GM12878 (cell line): ENCODE measurements at regions not wholly inside any gene's neighbourhood (a gene's known extent, or its start where the extent isn't known, plus 50 kb on each side); places are given as distances from the start of the nearest gene placed in this dataset.
"Not testable (repeated sequence)": the region's sequence is repeated elsewhere in the genome, so short reads cannot be mapped to it uniquely, and the experiment has no call there.

ENCODE experiments used
- ATAC-seq: fragments of 200-7000 bp; cut with Tn5 transposase; 3 replicates; pipeline ENCODE4 v1.9.1; 2020; ENCODE audit warnings: mild to moderate bottlenecking, moderate library complexity
- BruUV-seq: library from RNA; stranded (reverse); fragments of 400-500 nt; replicated peaks from 2 replicates; lab custom pipeline; 2021; lab: Mats Ljungman, UMichigan
- CTCF ChIA-PET: fragments of 300-600 bp; sonication (Branson Sonifier 250); formaldehyde crosslinking; extraction: SDS; loops from one replicate; lab custom pipeline; 2021; ENCODE audit warnings: inconsistent platforms; lab: Yijun Ruan, JAX
- POLR2A ChIA-PET: fragments of 350-600 bp; formaldehyde crosslinking; extraction: SDS; loops from one replicate; lab custom pipeline; 2021; ENCODE audit warnings: inconsistent platforms; lab: Charles Lee
- RAD21 ChIA-PET: fragments of 300-600 bp; sonication (Branson Sonifier 250); formaldehyde crosslinking; loops from one replicate; lab custom pipeline; 2023; ENCODE audit warnings: antibody characterized with exemption; ENCODE audit not compliant: unreplicated experiment; lab: Charles Lee
- SMC1A ChIA-PET: fragments of 300-600 bp; sonication (Branson Sonifier 250); formaldehyde crosslinking; loops from one replicate; lab custom pipeline; 2023; ENCODE audit not compliant: unreplicated experiment, uncharacterized antibody; lab: Charles Lee
- DNase-seq: peaks from one replicate; pipeline ENCODE4 v3.0.0-alpha.2; 2011; ENCODE audit warnings: low read depth, low spot score
- FAIRE-seq: peaks from 3 replicates; lab custom pipeline; 2011; peaks lifted over from hg19 to GRCh38; lab: Jason Lieb, UNC
- H2AFZ ChIP-seq: 2 replicates; pipeline ENCODE4 v1.6.0; 2011; ENCODE audit warnings: low read depth, low read length, control low read depth; ENCODE audit not compliant: control insufficient read depth
- H3K27ac ChIP-seq: 2 replicates; pipeline ENCODE4 v1.5.1; 2011; ENCODE audit warnings: control low read depth; ENCODE audit not compliant: control insufficient read depth, insufficient read depth
- H3K27me3 ChIP-seq, 2 experiments: replicated peaks in 1 of 2; 2 replicates each; pipeline versions ENCODE4 v1.6.0 to v1.6.1; 2011; ENCODE audit warnings: low read length in 1 of 2; ENCODE audit not compliant: control insufficient read depth in 2 of 2, insufficient read depth in 2 of 2
- H3K36me3 ChIP-seq, 2 experiments: 2 replicates each; pipeline ENCODE4 v1.5.1; 2011; ENCODE audit warnings: low read length in 1 of 2; ENCODE audit not compliant: control insufficient read depth in 2 of 2, insufficient read depth in 2 of 2
- H3K4me1 ChIP-seq: 2 replicates; pipeline ENCODE4 v1.6.1; 2011; ENCODE audit warnings: mild to moderate bottlenecking, low read length, moderate library complexity, mixed read lengths; ENCODE audit not compliant: control insufficient read depth, insufficient read depth
- H3K4me2 ChIP-seq: 2 replicates; pipeline ENCODE4 v1.6.0; 2011; ENCODE audit warnings: control low read depth; ENCODE audit not compliant: control insufficient read depth, insufficient read depth
- H3K4me3 ChIP-seq: fragments of 200-600 bp; sonication (generic); 2 replicates; pipeline ENCODE4 v1.5.1; 2016
- H3K79me2 ChIP-seq: 2 replicates; pipeline ENCODE4 v1.6.0; 2011; ENCODE audit warnings: low read length; ENCODE audit not compliant: control insufficient read depth, insufficient read depth
- H3K9ac ChIP-seq: 2 replicates; pipeline ENCODE4 v1.8.0; 2011; ENCODE audit warnings: low read length, control low read depth, mixed read lengths; ENCODE audit not compliant: control insufficient read depth, insufficient read depth
- H3K9me3 ChIP-seq: replicated peaks from 3 replicates; pipeline ENCODE4 v1.5.1; 2011; ENCODE audit warnings: mild to moderate bottlenecking, low read length; ENCODE audit not compliant: control insufficient read depth, insufficient read depth
- H4K20me1 ChIP-seq: 2 replicates; pipeline ENCODE4 v1.6.0; 2011; ENCODE audit not compliant: control insufficient read depth, insufficient read depth
- CBX3 ChIP-seq: fragments of 200-600 bp; sonication (generic); IDR thresholded peaks from 2 replicates; pipeline ENCODE4 v1.6.1; 2016; ENCODE audit warnings: low read depth, borderline replicate concordance
- CREM ChIP-seq: IDR thresholded peaks from 2 replicates; pipeline ENCODE4 v1.6.1; 2014; ENCODE audit warnings: antibody characterized with exemption, low read depth
- FOS ChIP-seq: IDR thresholded peaks from 3 replicates; pipeline ENCODE4 v1.6.1; 2011; ENCODE audit warnings: borderline replicate concordance; ENCODE audit not compliant: insufficient read length; ENCODE audit errors: extremely low read depth
- FOXM1 ChIP-seq: IDR thresholded peaks from 2 replicates; pipeline ENCODE4 v1.6.1; 2012; ENCODE audit warnings: low read depth, mild to moderate bottlenecking, inconsistent platforms, low read length, moderate library complexity
- HDAC2 ChIP-seq: fragments of 200-600 bp; sonication (generic); IDR thresholded peaks from 2 replicates; pipeline ENCODE4 v1.6.1; 2017
- IKZF2 ChIP-seq, 2 experiments: fragments of 450-650 bp; IDR thresholded peaks; 2 replicates each; pipeline ENCODE4 v1.6.1; 2017; ENCODE audit warnings: mild to moderate bottlenecking in 2 of 2, moderate library complexity in 2 of 2
- MTA3 ChIP-seq: IDR thresholded peaks from 2 replicates; pipeline ENCODE4 v1.6.1; 2012; ENCODE audit warnings: low read length, inconsistent platforms, borderline replicate concordance
- NR2C2 ChIP-seq: IDR thresholded peaks from 2 replicates; pipeline ENCODE4 v1.6.1; 2011; ENCODE audit warnings: borderline replicate concordance, low read depth; ENCODE audit not compliant: control insufficient read depth, insufficient read length
- STAT3 ChIP-seq: IDR thresholded peaks from 2 replicates; pipeline ENCODE4 v1.6.1; 2011; ENCODE audit warnings: low read depth, low read length, improper control_type of control experiment
- WGBS: methylation state at CpG from one replicate; pipeline ENCODE4 v1.1.6; 2016; ENCODE audit warnings: low lambda C conversion rate; ENCODE audit not compliant: insufficient replicate concordance, insufficient coverage; ENCODE audit errors: missing lambda C conversion rate; 5-methylcytosine and 5-hydroxymethylcytosine counted together
- in situ Hi-C: fragments of 300-500 bp; cut with MboI; formaldehyde crosslinking; loops from 9 replicates; pipeline ENCODE4 v1.14.3; 2018; ENCODE audit warnings: mixed read lengths
- intact Hi-C: fragments of 100-400 bp; cut with micrococcal nuclease; formaldehyde crosslinking; loops from one replicate; pipeline ENCODE4 v1.14.2; 2022; ENCODE audit not compliant: unreplicated experiment

DNA sequence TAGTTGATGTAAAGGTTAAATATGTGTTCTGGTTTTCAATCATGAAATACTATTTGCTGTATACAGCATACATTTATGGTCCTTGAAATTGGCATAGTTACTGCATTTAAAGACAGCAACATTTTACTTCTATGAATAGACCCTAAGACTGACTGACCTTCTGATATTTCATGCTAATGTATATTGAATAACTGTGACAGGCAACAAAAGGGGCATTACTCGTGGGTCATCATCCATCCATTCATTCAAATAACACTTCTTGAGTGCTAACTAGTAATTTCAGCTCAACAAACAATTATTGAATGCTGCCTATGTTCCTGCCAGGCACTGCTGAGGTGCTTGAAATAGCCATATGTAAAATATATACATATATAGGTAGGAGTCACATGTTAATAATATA, 92.8 kb upstream of the ADAMTS3 start:
- H2AFZ ChIP-seq, result no peak overlapping the region
- no TSS peak for BruUV-seq
- no peaks in the 10 kb centered on the region for H3K9me3 ChIP-seq
- H3K9ac ChIP-seq, result no peak overlapping the region
- H3K79me2 ChIP-seq, result no peaks in the 10 kb centered on the region
- H3K36me3 ChIP-seq, result no peaks in the 10 kb centered on the region
- H3K4me2 ChIP-seq, result no peak overlapping the region
- ATAC-seq, result no peak
- DNase-seq, result no peak
- POLR2A ChIA-PET, result no interaction called here
- FAIRE-seq, result no peak
- H3K4me1 ChIP-seq, result no peaks in the 10 kb centered on the region
- intact Hi-C loops, result no loop called here
- TF ChIP-seq MTA3, result no peak
- no peak for TF ChIP-seq FOS
- TF ChIP-seq NR2C2, result no peak
- no peak for TF ChIP-seq CBX3
- TF ChIP-seq HDAC2, result no peak
- no peak for TF ChIP-seq STAT3
- TF ChIP-seq FOXM1, result no peak
- TF ChIP-seq IKZF2 (IDR thresholded peaks at IDR 0.05), result no peak
- TF ChIP-seq, all 136 proteins: peak for 0
- RAD21 ChIA-PET, result no interaction called here
- no peaks in the 10 kb centered on the region for H4K20me1 ChIP-seq
- WGBS, result 0% methylated on average over 1 of the region's 1 CpG
- H3K27ac ChIP-seq, result no peak overlapping the region
- CTCF ChIA-PET, result no interaction called here
- in situ Hi-C loops, result no loop called here
- H3K27me3 ChIP-seq, result no peaks in the 10 kb centered on the region
- SMC1A ChIA-PET, result no interaction called here
- no peak overlapping the region for H3K4me3 ChIP-seq

DNA sequence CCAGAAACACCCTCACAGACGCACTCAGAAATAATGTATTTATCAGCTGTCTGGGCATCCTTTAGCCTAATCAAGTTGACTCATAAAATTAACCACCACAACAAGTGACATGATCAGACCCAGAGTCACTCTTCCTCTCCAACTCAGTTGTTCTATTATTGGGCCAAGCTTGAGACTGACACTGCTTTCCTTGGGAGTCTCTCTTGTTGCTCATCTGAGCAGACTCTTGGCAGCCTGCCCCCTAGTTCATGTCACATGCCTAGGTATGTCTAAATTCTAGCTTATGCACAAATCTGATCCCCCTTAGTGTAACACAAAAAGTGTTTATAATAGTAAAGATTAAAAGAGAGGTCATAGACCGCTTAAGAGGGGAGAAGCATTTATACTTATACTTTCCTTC, 72.6 kb upstream of the ADAMTS3 start:
- ATAC-seq (no peak), DNase-seq (no peak), FAIRE-seq (peak; percentile 13)
- Histone ChIP-seq H3K27ac (no peak overlapping the region), H3K9me3 (no peaks in the 10 kb centered on the region), H2AFZ (no peak overlapping the region), H3K79me2 (no peaks in the 10 kb centered on the region), H3K4me1 (no peaks in the 10 kb centered on the region), H3K36me3 (no peaks in the 10 kb centered on the region), H3K4me2 (no peak overlapping the region), H3K27me3 (no peaks in the 10 kb centered on the region), H3K9ac (no peak overlapping the region), H3K4me3 (no peak overlapping the region), H4K20me1 (no peaks in the 10 kb centered on the region)
- ChIA-PET SMC1A (no interaction called here), RAD21 (no interaction called here), POLR2A (no interaction called here), CTCF (no interaction called here)
- WGBS, result 0% methylated on average over 2 of the region's 2 CpGs
- intact Hi-C loops (no loop called here), in situ Hi-C loops (no loop called here)
- BruUV-seq, result no TSS peak
- TF ChIP-seq CREM, result no peak

DNA sequence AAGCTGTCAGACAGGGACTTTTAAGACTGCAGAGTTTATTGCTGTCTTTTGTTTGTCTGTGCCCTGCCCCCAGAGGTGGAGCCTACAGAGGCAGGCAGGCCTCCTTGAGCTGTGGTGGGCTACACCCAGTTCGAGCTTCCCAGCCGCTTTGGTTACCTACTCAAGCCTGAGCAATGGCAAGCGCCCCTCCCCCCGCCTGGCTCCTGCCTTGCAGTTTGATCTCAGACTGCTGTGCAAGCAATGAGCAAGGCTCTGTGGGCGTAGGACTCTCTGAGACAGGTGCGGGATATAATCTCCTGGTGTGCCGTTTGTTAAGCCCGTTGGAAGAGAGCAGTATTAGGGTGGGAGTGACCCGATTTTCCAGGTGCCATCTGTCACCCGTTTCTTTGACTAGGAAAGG, 67.8 kb upstream of the ADAMTS3 start:
- RAD21 ChIA-PET, result not testable (repeated sequence)

More for the DNA sequence above, 67.8 kb upstream of the ADAMTS3 start:
- in situ Hi-C loops, H2AFZ ChIP-seq, BruUV-seq, POLR2A ChIA-PET, H3K27ac ChIP-seq, DNase-seq, H3K27me3 ChIP-seq, H3K4me2 ChIP-seq, H3K4me1 ChIP-seq, H3K9me3 ChIP-seq, H3K4me3 ChIP-seq, H3K79me2 ChIP-seq, CTCF ChIA-PET, H4K20me1 ChIP-seq, H3K36me3 ChIP-seq, SMC1A ChIA-PET, H3K9ac ChIP-seq, intact Hi-C loops, ATAC-seq, FAIRE-seq: not testable (repeated sequence)
- 16% methylated on average over 10 of the region's 10 CpGs for WGBS
